Cardiac fibroblast (primary cell): ENCODE measurements at regions not wholly inside any gene's neighbourhood (a gene's known extent, or its start where the extent isn't known, plus 50 kb on each side); places are given as distances from the start of the nearest gene placed in this dataset.

ENCODE experiments used
- DNase-seq, 2 donors: peaks; one replicate each; pipeline versions ENCODE4 v3.0.0 to v3.0.0-alpha.2; 2010; ENCODE audit warnings: low read depth in 2 of 2
- H3K4me3 ChIP-seq, 2 donors: replicated peaks in 1 of 2; 1 replicate in 1 of 2; 2 replicates in 1 of 2; pipeline ENCODE4 v1.5.1; 2011; ENCODE audit warnings: low read depth in 2 of 2, low read length in 2 of 2, mild to moderate bottlenecking in 2 of 2, moderate library complexity in 1 of 2
- CTCF ChIP-seq: IDR thresholded peaks from one replicate; pipeline ENCODE4 v1.5.1; 2011; ENCODE audit warnings: low read depth, mild to moderate bottlenecking, low read length, inconsistent platforms

GRCh38 chr20:22462975-22463914, 121.1 kb downstream of the FOXA2 start:
- H3K4me3 ChIP-seq = no peak overlapping the region
- no peak for DNase-seq

DNA sequence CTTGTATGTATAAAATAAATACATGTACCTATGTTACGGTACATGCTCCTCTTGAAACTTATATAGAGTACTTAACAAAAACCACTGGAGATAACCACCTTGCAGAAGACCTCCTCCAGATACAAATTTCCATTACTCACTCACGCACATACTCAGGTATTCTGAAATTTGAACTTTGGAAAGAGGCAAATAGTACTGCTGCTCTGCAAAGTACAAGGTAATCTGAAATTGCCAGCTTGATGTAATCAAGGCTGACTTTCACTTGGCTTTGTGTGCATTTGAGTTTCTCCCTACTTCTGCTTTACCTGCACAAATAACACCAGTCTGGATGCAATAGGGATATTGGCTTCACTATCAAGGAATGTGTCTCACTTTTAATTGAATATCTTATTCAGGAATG, 123.6 kb downstream of the FOXA2 start:
- TF ChIP-seq CTCF = no peak
- no peak for DNase-seq
- H3K4me3 ChIP-seq = no peak overlapping the region

More at GRCh38 chr20:22462975-22463914, 121.1 kb downstream of the FOXA2 start:
- TF ChIP-seq CTCF = no peak

- TF ChIP-seq CTCF = no peak
- H3K4me3 ChIP-seq = no peak overlapping the region
- DNase-seq = no peak
Observed at GRCh38 chr20:22460231-22460630, 124.1 kb downstream of the FOXA2 start.

GRCh38 chr20:22459754-22460153, 124.6 kb downstream of the FOXA2 start:
- DNase-seq = no peak
- no peak overlapping the region for H3K4me3 ChIP-seq
- no peak for TF ChIP-seq CTCF

DNA sequence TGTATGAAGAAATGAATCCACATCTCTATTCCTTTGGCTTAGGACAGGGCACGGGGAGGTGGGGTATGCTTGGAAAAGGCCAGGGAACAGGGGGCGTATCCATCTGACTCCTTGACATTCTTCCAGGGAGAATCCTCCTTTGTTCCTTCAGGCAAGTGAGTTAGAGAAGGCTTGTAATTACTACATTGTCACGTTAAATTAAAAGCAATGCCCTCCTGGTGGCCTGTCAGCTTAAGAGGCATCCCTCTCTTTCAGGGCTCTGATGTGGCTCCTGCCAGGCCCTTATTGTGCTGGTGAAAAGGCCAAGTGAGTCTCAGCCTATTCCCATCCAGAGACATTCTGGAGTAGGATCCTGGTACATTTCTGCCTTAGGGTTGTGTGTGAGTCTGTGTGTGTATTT, 128.3 kb downstream of the FOXA2 start:
- H3K4me3 ChIP-seq = no peak overlapping the region
- no peak for TF ChIP-seq CTCF
- no peak for DNase-seq

- no peak for TF ChIP-seq CTCF
- no peak overlapping the region for H3K4me3 ChIP-seq
- DNase-seq = no peak
Observed at GRCh38 chr20:22455259-22455658, 129.1 kb downstream of the FOXA2 start.
